ENCODE measurements at regions not wholly inside any gene's neighbourhood (a gene's known extent, or its start where the extent isn't known, plus 50 kb on each side); places are given as distances from the start of the nearest gene placed in this dataset.

DNA sequence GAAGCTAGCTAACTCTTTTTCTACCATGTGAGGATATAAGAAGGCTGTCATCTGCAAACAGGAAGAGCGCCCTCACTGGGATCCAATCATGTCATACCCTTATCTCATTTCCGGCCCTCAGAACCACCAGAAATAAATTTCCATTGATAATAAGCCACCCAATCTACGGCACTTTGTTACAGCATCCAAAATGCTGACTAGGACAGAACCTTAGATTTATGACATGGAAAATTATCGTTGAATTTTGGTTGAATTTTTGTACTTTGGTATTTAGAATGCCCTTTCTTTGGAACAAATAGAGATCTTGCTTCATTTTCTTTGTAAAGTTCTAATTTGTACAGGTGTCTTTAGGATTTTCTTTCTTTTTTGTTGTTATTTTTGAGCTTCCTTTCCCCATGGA is 53.3 kb upstream of the CYLC2 start:
- Histone ChIP-seq H3K27ac (ENCODE audit: low read length in 2 of 2) (no peak overlapping the region), H3K4me3 (ENCODE audit: control extremely low read depth in 1 of 5, extremely low read depth in 1 of 5, insufficient read depth in 1 of 5, low read depth in 2 of 5, low read length in 4 of 5) (no peak overlapping the region), H3K36me3 (replicated peaks in 1 of 2; ENCODE audit: control extremely low read depth in 1 of 2, control insufficient read depth in 1 of 2, extremely low read depth in 1 of 2, insufficient read depth in 2 of 2, low read length in 1 of 2) (no peaks in the 10 kb centered on the region), H2AFZ (ENCODE audit: insufficient read depth, low read depth, low read length, poor library complexity, severe bottlenecking) (no peak overlapping the region), H4K20me1 (ENCODE audit: control insufficient read depth, insufficient read depth, low read length, poor library complexity, severe bottlenecking) (no peaks in the 10 kb centered on the region), H3K4me2 (replicated peaks; ENCODE audit: low read depth, low read length, poor library complexity, severe bottlenecking) (no peak overlapping the region), H3K4me1 (ENCODE audit: control insufficient read depth in 2 of 2, insufficient read depth in 2 of 2, low read length in 2 of 2) (no peaks in the 10 kb centered on the region), H3K9me3 (ENCODE audit: control extremely low read depth in 1 of 3, control insufficient read depth in 2 of 3, insufficient read depth in 1 of 3, low read length in 2 of 3) (no peaks in the 10 kb centered on the region), H3K27me3 (replicated peaks in 1 of 4; ENCODE audit: control extremely low read depth in 1 of 4, control insufficient read depth in 3 of 4, insufficient read depth in 4 of 4, low read length in 3 of 4) (no peaks in the 10 kb centered on the region), H3K9ac (ENCODE audit: low read length) (no peak overlapping the region), H3K79me2 (ENCODE audit: control insufficient read depth, insufficient read depth, low read length) (no peaks in the 10 kb centered on the region)
- DNase-seq (no peak), ATAC-seq (ENCODE audit: low read depth) (no peak)
- TF ChIP-seq, protein P1, sequence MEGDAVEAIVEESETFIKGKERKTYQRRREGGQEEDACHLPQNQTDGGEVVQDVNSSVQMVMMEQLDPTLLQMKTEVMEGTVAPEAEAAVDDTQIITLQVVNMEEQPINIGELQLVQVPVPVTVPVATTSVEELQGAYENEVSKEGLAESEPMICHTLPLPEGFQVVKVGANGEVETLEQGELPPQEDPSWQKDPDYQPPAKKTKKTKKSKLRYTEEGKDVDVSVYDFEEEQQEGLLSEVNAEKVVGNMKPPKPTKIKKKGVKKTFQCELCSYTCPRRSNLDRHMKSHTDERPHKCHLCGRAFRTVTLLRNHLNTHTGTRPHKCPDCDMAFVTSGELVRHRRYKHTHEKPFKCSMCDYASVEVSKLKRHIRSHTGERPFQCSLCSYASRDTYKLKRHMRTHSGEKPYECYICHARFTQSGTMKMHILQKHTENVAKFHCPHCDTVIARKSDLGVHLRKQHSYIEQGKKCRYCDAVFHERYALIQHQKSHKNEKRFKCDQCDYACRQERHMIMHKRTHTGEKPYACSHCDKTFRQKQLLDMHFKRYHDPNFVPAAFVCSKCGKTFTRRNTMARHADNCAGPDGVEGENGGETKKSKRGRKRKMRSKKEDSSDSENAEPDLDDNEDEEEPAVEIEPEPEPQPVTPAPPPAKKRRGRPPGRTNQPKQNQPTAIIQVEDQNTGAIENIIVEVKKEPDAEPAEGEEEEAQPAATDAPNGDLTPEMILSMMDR (IDR thresholded peaks at IDR 0.05) = no peak
- TF ChIP-seq EZH2 (IDR thresholded peaks at IDR 0.05; ENCODE audit: borderline replicate concordance, insufficient read depth, low read depth, low read length, poor library complexity, severe bottlenecking) = no peak
- intact Hi-C loops (cut with micrococcal nuclease) = no loop called here
- 88% methylated on average over 2 of the region's 4 CpGs for WGBS (ENCODE audit: insufficient coverage)
- Mint-ChIP-seq H3K27me3 (no peaks in the 10 kb centered on the region), H3K27ac (no peak overlapping the region), H3K9me3 (ENCODE audit: insufficient read depth) (no peaks in the 10 kb centered on the region), H3K4me3 (no peak overlapping the region), H3K4me1 (no peaks in the 10 kb centered on the region)
- CTCF ChIA-PET = no interaction called here
- POLR2A ChIA-PET = no interaction called here

GRCh38 chr9:102922526-102922925 is 72.6 kb upstream of the CYLC2 start:
- ChIA-PET CTCF (no interaction called here), POLR2A (no interaction called here)
- no peaks in the 10 kb centered on the region for H3K27me3 Mint-ChIP-seq
- H3K4me3 Mint-ChIP-seq = no peak overlapping the region
- Histone ChIP-seq H3K27ac (ENCODE audit: low read length in 2 of 2) (no peak overlapping the region), H3K36me3 (replicated peaks in 1 of 2; ENCODE audit: control extremely low read depth in 1 of 2, control insufficient read depth in 1 of 2, extremely low read depth in 1 of 2, insufficient read depth in 2 of 2, low read length in 1 of 2) (no peaks in the 10 kb centered on the region), H3K4me2 (replicated peaks; ENCODE audit: low read depth, low read length, poor library complexity, severe bottlenecking) (no peak overlapping the region), H3K79me2 (ENCODE audit: control insufficient read depth, insufficient read depth, low read length) (no peaks in the 10 kb centered on the region), H3K4me1 (ENCODE audit: control insufficient read depth in 2 of 2, insufficient read depth in 2 of 2, low read length in 2 of 2) (no peaks in the 10 kb centered on the region), H2AFZ (ENCODE audit: insufficient read depth, low read depth, low read length, poor library complexity, severe bottlenecking) (no peak overlapping the region), H4K20me1 (ENCODE audit: control insufficient read depth, insufficient read depth, low read length, poor library complexity, severe bottlenecking) (no peaks in the 10 kb centered on the region), H3K4me3 (ENCODE audit: control extremely low read depth in 1 of 5, extremely low read depth in 1 of 5, insufficient read depth in 1 of 5, low read depth in 2 of 5, low read length in 4 of 5) (no peak overlapping the region), H3K27me3 (replicated peaks in 1 of 4; ENCODE audit: control extremely low read depth in 1 of 4, control insufficient read depth in 3 of 4, insufficient read depth in 4 of 4, low read length in 3 of 4) (no peaks in the 10 kb centered on the region), H3K9ac (ENCODE audit: low read length) (no peak overlapping the region), H3K9me3 (ENCODE audit: control extremely low read depth in 1 of 3, control insufficient read depth in 2 of 3, insufficient read depth in 1 of 3, low read length in 2 of 3) (no peaks in the 10 kb centered on the region)
- TF ChIP-seq EZH2 (IDR thresholded peaks at IDR 0.05; ENCODE audit: borderline replicate concordance, insufficient read depth, low read depth, low read length, poor library complexity, severe bottlenecking) = no peak
- TF ChIP-seq, protein P1 (IDR thresholded peaks at IDR 0.05) = no peak
- no peaks in the 10 kb centered on the region for H3K4me1 Mint-ChIP-seq
- intact Hi-C loops (cut with micrococcal nuclease) = no loop called here
- no peak for DNase-seq
- no peak for ATAC-seq (ENCODE audit: low read depth)
- WGBS (ENCODE audit: insufficient coverage) = no CpG with 5 or more reads among the region's 1 CpG
- peaks cover 1% of the 10 kb centered on the region for H3K9me3 Mint-ChIP-seq (ENCODE audit: insufficient read depth)
- no peak overlapping the region for H3K27ac Mint-ChIP-seq

All from B cell (primary cell).